GM23338 (cell line): ENCODE measurements at regions not wholly inside any gene's neighbourhood (a gene's known extent, or its start where the extent isn't known, plus 50 kb on each side); places are given as distances from the start of the nearest gene placed in this dataset.
"Not testable (repeated sequence)": the region's sequence is repeated elsewhere in the genome, so short reads cannot be mapped to it uniquely, and the experiment has no call there.

ENCODE experiments used
- ATAC-seq: fragments of 200-7000 bp; cut with Tn5 transposase; 3 replicates; pipeline ENCODE4 v1.9.1; 2020
- DNase-seq: peaks from one replicate; pipeline ENCODE4 v3.0.0-alpha.2; 2015; ENCODE audit warnings: low spot score
- H2AFZ ChIP-seq: fragments of 200-600 bp; sonication (generic); 2 replicates; pipeline ENCODE4 v1.8.0; 2016; ENCODE audit warnings: antibody characterized with exemption, mild to moderate bottlenecking, moderate library complexity
- H3F3A ChIP-seq: fragments of 200-600 bp; sonication (generic); replicated peaks from 2 replicates; pipeline ENCODE4 v1.8.0; 2017; ENCODE audit warnings: antibody characterized with exemption, mixed run types, low read depth
- H3K27ac ChIP-seq: fragments of 200-600 bp; sonication (generic); 2 replicates; pipeline ENCODE4 v1.6.1; 2016; ENCODE audit warnings: low read depth
- H3K27me3 ChIP-seq: fragments of 200-600 bp; sonication (generic); 2 replicates; pipeline ENCODE4 v1.8.0; 2016; ENCODE audit warnings: mild to moderate bottlenecking, mixed run types, moderate library complexity; ENCODE audit not compliant: insufficient read depth
- H3K36me3 ChIP-seq: fragments of 200-600 bp; sonication (generic); 2 replicates; pipeline ENCODE4 v1.8.0; 2016; ENCODE audit warnings: mild to moderate bottlenecking; ENCODE audit not compliant: insufficient read depth
- H3K4me1 ChIP-seq: fragments of 200-600 bp; sonication (generic); 2 replicates; pipeline ENCODE4 v1.8.0; 2016; ENCODE audit warnings: mild to moderate bottlenecking, moderate library complexity; ENCODE audit not compliant: insufficient read depth
- H3K4me2 ChIP-seq: fragments of 200-600 bp; sonication (generic); 2 replicates; pipeline ENCODE4 v1.7.1; 2017; ENCODE audit warnings: mixed run types
- H3K4me3 ChIP-seq: fragments of 200-600 bp; sonication (generic); 2 replicates; pipeline ENCODE4 v1.6.1; 2016; ENCODE audit warnings: mixed run types
- H3K79me2 ChIP-seq: fragments of 200-600 bp; sonication (generic); replicated peaks from 2 replicates; pipeline ENCODE4 v1.8.0; 2017; ENCODE audit warnings: mild to moderate bottlenecking; ENCODE audit not compliant: insufficient read depth
- H3K9me2 ChIP-seq: fragments of 200-600 bp; sonication (generic); 2 replicates; pipeline ENCODE4 v1.8.0; 2017; ENCODE audit not compliant: insufficient read depth
- H4K20me1 ChIP-seq: fragments of 200-600 bp; sonication (generic); replicated peaks from 2 replicates; pipeline ENCODE4 v1.8.0; 2017; ENCODE audit warnings: mild to moderate bottlenecking; ENCODE audit not compliant: insufficient read depth
- H3K27ac Mint-ChIP-seq: 2 replicates; pipeline ENCODE4 v1.8.0; 2020; ENCODE audit warnings: inconsistent platforms, mild to moderate bottlenecking, moderate library complexity, mixed read lengths
- H3K27me3 Mint-ChIP-seq: 3 replicates; pipeline ENCODE4 v1.8.0; 2022; ENCODE audit warnings: low read depth, mild to moderate bottlenecking, moderate library complexity, mixed read lengths, inconsistent platforms; ENCODE audit not compliant: insufficient read depth, poor library complexity
- H3K36me3 Mint-ChIP-seq: 3 replicates; pipeline ENCODE4 v1.8.0; 2021; ENCODE audit warnings: low read depth, mild to moderate bottlenecking, inconsistent platforms, moderate library complexity, mixed read lengths
- H3K4me1 Mint-ChIP-seq: 3 replicates; pipeline ENCODE4 v1.8.0; 2020; ENCODE audit warnings: mild to moderate bottlenecking, inconsistent platforms, mixed read lengths
- H3K4me3 Mint-ChIP-seq: 3 replicates; pipeline ENCODE4 v1.8.0; 2021; ENCODE audit warnings: moderate library complexity, mild to moderate bottlenecking, inconsistent platforms, mixed read lengths
- H3K9me3 Mint-ChIP-seq: 3 replicates; pipeline ENCODE4 v1.8.0; 2020; ENCODE audit warnings: moderate library complexity, mild to moderate bottlenecking, inconsistent platforms, mixed read lengths
- TF ChIP-seq, protein P1 (sequence below): IDR thresholded peaks from one replicate; pipeline ENCODE4 v1.6.1; 2018; ENCODE audit warnings: antibody characterized with exemption; ENCODE audit not compliant: unreplicated experiment
- TF ChIP-seq, protein P2 (sequence below): fragments of 250-450 bp; sonication (Bioruptor Pico); IDR thresholded peaks from 2 replicates; pipeline ENCODE4 v1.5.0; 2020; ENCODE audit warnings: mild to moderate bottlenecking, moderate library complexity

DNA sequence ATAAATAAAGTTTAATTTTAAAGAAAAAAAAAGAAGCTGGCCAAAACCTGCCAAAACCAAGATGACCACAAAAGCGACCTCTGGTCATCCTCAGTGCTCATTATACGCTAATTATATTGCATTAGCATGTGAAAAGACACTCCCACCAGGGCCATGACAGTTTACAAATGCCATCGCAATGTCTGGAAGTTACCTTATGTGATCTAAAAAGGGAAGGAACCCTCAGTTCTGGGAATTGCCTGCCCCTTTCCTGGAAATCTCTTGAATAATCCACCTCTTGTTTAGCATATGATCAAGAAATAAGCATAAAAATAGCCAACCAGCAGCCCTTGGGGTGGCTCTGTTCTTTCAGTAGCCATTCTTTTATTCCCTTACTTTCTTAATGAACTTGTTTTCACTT is 178.3 kb upstream of the MAP1B start (continued):
- TF ChIP-seq, protein P1, sequence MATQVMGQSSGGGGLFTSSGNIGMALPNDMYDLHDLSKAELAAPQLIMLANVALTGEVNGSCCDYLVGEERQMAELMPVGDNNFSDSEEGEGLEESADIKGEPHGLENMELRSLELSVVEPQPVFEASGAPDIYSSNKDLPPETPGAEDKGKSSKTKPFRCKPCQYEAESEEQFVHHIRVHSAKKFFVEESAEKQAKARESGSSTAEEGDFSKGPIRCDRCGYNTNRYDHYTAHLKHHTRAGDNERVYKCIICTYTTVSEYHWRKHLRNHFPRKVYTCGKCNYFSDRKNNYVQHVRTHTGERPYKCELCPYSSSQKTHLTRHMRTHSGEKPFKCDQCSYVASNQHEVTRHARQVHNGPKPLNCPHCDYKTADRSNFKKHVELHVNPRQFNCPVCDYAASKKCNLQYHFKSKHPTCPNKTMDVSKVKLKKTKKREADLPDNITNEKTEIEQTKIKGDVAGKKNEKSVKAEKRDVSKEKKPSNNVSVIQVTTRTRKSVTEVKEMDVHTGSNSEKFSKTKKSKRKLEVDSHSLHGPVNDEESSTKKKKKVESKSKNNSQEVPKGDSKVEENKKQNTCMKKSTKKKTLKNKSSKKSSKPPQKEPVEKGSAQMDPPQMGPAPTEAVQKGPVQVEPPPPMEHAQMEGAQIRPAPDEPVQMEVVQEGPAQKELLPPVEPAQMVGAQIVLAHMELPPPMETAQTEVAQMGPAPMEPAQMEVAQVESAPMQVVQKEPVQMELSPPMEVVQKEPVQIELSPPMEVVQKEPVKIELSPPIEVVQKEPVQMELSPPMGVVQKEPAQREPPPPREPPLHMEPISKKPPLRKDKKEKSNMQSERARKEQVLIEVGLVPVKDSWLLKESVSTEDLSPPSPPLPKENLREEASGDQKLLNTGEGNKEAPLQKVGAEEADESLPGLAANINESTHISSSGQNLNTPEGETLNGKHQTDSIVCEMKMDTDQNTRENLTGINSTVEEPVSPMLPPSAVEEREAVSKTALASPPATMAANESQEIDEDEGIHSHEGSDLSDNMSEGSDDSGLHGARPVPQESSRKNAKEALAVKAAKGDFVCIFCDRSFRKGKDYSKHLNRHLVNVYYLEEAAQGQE, result no peak

DNA sequence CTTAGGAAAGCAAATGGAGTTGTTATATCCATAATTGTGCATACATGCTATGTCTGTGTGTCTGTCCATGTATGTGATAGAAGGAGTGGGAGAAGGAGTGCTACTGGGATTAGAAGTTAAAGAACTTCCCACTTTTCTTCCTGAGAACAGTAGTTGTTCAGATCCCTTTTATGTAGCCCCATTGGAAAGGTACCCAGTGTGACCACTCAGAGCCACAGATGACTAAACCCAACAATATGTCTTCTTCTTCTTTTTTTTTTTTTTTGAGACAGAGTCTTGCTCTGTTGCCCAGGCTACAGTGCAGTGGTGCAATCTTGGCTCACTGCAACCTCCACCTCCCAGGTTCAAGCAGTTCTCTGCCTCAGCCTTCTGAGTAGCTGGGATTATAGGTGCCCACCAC is 176.7 kb upstream of the MAP1B start:
- H3K9me3 Mint-ChIP-seq, result not testable (repeated sequence)

DNA sequence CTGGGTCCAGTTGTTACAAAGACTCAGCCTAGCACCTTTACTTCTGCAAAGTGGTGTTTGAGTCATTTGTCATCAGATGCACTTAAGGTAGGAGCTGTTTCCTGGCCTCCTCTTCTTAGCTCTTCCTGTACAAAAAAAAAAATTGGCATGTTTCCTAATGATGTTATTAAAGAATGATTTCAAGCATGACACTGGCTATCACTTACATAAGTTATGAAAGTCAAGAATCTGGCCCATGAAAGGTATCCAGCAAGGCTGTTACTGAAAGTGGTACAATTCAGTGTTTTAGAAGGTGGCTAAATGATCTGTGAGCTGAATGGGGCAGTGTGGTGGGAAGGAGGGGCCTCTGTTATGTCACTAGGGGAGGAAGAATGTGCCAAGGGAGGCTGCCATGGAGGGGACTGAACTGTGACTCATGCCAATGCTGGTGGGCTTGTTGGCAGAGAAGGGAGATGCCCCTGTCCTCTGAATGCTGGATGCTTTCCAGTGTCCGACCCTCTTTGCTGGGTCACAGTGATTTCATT is 175.1 kb upstream of the MAP1B start:
- DNase-seq (no peak), ATAC-seq (no peak)
- peaks cover 21% of the 10 kb centered on the region for H3K4me1 Mint-ChIP-seq
- Histone ChIP-seq H3K9me2 (peaks cover 3% of the 10 kb centered on the region; the same call in 1 of the 2 replicates), H3K27ac (no peak overlapping the region), H3K4me1 (peaks cover 6% of the 10 kb centered on the region), H3K27me3 (no peaks in the 10 kb centered on the region), H2AFZ (no peak overlapping the region), H3F3A (no peaks in the 10 kb centered on the region), H3K4me3 (no peak overlapping the region), H3K36me3 (no peaks in the 10 kb centered on the region), H3K79me2 (no peaks in the 10 kb centered on the region), H4K20me1 (no peaks in the 10 kb centered on the region), H3K4me2 (no peak overlapping the region)
- H3K9me3 Mint-ChIP-seq, result no peaks in the 10 kb centered on the region
- no peak overlapping the region for H3K27ac Mint-ChIP-seq
- no peak overlapping the region for H3K4me3 Mint-ChIP-seq
- H3K27me3 Mint-ChIP-seq, result peaks cover 2% of the 10 kb centered on the region
- H3K36me3 Mint-ChIP-seq, result no peaks in the 10 kb centered on the region
- TF ChIP-seq, protein P2, sequence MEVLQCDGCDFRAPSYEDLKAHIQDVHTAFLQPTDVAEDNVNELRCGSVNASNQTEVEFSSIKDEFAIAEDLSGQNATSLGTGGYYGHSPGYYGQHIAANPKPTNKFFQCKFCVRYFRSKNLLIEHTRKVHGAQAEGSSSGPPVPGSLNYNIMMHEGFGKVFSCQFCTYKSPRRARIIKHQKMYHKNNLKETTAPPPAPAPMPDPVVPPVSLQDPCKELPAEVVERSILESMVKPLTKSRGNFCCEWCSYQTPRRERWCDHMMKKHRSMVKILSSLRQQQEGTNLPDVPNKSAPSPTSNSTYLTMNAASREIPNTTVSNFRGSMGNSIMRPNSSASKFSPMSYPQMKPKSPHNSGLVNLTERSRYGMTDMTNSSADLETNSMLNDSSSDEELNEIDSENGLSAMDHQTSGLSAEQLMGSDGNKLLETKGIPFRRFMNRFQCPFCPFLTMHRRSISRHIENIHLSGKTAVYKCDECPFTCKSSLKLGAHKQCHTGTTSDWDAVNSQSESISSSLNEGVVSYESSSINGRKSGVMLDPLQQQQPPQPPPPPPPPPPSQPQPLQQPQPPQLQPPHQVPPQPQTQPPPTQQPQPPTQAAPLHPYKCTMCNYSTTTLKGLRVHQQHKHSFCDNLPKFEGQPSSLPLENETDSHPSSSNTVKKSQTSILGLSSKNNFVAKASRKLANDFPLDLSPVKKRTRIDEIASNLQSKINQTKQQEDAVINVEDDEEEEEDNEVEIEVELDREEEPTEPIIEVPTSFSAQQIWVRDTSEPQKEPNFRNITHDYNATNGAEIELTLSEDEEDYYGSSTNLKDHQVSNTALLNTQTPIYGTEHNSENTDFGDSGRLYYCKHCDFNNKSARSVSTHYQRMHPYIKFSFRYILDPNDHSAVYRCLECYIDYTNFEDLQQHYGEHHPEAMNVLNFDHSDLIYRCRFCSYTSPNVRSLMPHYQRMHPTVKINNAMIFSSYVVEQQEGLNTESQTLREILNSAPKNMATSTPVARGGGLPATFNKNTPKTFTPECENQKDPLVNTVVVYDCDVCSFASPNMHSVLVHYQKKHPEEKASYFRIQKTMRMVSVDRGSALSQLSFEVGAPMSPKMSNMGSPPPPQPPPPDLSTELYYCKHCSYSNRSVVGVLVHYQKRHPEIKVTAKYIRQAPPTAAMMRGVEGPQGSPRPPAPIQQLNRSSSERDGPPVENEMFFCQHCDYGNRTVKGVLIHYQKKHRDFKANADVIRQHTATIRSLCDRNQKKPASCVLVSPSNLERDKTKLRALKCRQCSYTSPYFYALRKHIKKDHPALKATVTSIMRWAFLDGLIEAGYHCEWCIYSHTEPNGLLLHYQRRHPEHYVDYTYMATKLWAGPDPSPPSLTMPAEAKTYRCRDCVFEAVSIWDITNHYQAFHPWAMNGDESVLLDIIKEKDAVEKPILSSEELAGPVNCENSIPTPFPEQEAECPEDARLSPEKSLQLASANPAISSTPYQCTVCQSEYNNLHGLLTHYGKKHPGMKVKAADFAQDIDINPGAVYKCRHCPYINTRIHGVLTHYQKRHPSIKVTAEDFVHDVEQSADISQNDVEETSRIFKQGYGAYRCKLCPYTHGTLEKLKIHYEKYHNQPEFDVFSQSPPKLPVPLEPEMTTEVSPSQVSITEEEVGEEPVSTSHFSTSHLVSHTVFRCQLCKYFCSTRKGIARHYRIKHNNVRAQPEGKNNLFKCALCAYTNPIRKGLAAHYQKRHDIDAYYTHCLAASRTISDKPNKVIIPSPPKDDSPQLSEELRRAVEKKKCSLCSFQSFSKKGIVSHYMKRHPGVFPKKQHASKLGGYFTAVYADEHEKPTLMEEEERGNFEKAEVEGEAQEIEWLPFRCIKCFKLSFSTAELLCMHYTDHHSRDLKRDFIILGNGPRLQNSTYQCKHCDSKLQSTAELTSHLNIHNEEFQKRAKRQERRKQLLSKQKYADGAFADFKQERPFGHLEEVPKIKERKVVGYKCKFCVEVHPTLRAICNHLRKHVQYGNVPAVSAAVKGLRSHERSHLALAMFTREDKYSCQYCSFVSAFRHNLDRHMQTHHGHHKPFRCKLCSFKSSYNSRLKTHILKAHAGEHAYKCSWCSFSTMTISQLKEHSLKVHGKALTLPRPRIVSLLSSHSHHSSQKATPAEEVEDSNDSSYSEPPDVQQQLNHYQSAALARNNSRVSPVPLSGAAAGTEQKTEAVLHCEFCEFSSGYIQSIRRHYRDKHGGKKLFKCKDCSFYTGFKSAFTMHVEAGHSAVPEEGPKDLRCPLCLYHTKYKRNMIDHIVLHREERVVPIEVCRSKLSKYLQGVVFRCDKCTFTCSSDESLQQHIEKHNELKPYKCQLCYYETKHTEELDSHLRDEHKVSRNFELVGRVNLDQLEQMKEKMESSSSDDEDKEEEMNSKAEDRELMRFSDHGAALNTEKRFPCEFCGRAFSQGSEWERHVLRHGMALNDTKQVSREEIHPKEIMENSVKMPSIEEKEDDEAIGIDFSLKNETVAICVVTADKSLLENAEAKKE (CRISPR knock-in tag), result no peak

More for the DNA sequence above, 176.7 kb upstream of the MAP1B start:
- peaks cover 21% of the 10 kb centered on the region for H3K4me1 Mint-ChIP-seq
- DNase-seq, H3K4me3 Mint-ChIP-seq, H3F3A ChIP-seq, H3K79me2 ChIP-seq, H3K4me2 ChIP-seq, H3K27ac Mint-ChIP-seq, H3K36me3 Mint-ChIP-seq, H3K36me3 ChIP-seq, H3K4me1 ChIP-seq, H2AFZ ChIP-seq, H3K27me3 Mint-ChIP-seq, H4K20me1 ChIP-seq, H3K27ac ChIP-seq, H3K9me2 ChIP-seq, H3K27me3 ChIP-seq, ATAC-seq, H3K4me3 ChIP-seq: not testable (repeated sequence)
